ENCODE measurements at regions not wholly inside any gene's neighbourhood (a gene's known extent, or its start where the extent isn't known, plus 50 kb on each side); places are given as distances from the start of the nearest gene placed in this dataset.

- TF ChIP-seq CTCF (IDR thresholded peaks at IDR 0.05) (no peak), POLR2A (IDR thresholded peaks at IDR 0.05) (no peak)
These were observed 75.7 kb upstream of the NFIB start for GRCh38 chr9:14389657-14390056.

Measured in adrenal gland (tissue), 5 donors.